GM21717 (cell line): ENCODE measurements at regions not wholly inside any gene's neighbourhood (a gene's known extent, or its start where the extent isn't known, plus 50 kb on each side); places are given as distances from the start of the nearest gene placed in this dataset.
"Not testable (repeated sequence)": the region's sequence is repeated elsewhere in the genome, so short reads cannot be mapped to it uniquely, and the experiment has no call there.

Experiments
- ATAC-seq: cut with Tn5 transposase; IDR thresholded peaks from one replicate; pipeline ENCODE4 v1.9.1; 2021; ENCODE audit warnings: mild to moderate bottlenecking, moderate library complexity; ENCODE audit not compliant: unreplicated experiment

DNA sequence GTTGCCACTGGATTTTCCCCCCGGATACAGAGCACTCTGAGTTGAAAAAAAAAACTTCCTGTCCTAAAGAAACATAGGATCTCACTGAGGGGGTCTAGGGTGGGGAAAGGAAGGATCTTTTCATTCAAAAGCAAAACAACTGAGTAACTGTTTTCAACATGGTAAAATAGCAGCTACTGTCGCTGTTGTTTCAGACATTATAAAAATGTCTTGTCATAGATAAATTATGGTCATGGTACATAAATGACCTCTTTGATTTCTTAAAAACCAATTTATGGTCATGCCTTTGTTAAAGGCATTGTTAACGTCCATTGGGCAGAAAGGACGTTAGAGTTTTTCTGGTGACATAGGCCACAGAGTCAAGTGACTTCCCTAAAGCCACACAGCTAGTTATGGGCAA is 180.4 kb upstream of the DTNBP1 start:
- no peak for ATAC-seq

DNA sequence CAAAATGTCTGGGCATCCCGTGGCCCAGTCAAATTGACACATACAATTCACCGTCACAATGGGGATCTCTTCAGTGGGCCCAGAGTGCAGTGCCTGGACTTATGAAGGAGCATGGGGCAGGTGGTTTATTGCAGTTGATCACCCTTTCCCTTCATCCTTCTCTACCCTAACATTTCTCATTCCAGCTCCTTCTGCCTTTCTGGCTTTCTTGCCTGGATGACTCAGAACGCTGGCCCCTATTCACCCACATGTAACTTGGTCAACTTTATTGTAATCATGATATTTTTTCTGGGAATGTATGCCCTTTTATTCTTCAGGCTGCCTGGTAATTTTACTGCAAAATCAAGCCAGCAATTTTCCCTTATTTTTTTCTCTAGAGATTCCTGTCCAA is 179.9 kb upstream of the DTNBP1 start:
- ATAC-seq = no peak

DNA sequence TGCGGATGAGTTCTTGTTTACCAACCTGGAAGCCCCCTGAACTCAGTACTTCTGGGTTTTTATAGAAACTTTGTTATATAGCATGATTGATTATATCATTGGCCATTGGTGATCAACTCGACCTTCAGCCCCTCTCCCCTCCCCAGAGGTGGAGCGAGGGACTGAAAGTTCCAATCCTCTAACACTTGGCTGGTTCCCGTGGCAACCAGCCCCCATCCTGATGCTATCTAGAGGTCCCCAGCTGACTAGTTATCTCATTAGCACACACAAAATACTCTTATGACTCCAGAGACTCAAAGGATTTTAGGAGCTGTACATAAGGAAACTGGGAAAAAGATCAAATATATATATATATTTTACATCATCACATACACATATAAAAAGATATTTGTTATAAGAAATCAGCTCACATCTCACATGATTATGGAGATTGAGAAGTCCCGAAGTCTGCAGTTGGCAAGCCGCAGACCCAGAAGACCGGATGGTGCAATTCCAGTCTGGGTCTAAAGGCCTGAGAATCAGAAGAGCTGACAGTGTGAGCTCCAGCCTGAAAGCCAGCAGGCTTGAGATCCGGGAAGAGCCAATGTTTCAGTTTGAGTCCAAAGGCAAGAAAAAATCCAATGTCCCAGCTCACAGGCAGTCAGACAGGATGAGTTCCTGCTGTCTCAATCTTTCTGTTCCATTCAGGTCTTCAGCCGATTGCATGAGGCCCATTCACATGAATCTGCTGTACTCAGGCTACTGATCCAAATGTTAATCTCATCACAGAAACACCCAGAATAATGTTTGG is 179.3 kb upstream of the DTNBP1 start:
- ATAC-seq = no peak

DNA sequence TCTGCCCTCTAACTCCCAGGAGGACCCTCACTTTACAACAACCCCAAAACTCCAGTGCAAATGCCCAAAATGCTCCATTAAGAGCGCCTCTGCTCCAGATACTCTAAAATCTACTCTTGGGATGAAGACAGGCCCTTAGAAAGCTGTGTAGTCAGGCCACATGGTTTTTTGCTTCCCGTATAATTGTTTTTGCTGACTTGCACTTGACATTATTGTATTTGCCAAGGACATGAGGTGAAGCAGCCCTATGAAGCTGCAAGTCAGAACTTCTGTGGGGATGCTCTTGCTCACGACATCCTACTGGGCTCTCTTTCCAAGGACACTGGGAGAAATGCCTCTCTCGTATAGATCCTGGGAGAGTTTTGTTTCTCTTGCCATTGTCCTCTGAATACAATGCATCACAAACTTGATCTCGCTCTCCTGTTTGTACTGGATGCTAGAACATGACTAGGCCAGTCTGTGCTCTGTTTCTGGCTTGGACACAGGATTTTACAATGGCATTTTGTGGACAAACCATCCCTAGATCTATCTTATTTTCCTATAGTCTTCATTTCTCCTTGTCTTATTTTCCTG is 177.2 kb upstream of the DTNBP1 start:
- no peak for ATAC-seq

- ATAC-seq = no peak
These were observed 174.4 kb upstream of the DTNBP1 start for GRCh38 chr6:15837205-15837604.

DNA sequence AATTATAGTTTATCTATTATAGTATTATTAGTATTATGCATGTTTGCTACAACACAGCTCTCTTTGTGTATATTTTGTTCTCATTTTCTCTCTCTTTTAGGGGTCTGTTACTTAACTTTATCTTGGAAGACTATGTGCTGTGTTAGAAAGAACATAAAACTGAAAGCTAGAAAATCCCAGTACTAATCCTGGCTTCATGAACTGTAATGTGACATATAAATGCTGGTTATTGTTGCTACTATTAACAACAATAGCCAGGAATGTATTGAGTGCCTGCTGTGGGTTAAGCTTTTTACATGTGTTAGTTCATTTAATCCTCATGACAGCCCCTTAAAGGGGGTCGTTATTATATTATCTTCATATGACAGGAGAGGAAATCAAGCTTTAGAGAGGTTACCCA is 170.0 kb upstream of the DTNBP1 start:
- ATAC-seq = no peak

DNA sequence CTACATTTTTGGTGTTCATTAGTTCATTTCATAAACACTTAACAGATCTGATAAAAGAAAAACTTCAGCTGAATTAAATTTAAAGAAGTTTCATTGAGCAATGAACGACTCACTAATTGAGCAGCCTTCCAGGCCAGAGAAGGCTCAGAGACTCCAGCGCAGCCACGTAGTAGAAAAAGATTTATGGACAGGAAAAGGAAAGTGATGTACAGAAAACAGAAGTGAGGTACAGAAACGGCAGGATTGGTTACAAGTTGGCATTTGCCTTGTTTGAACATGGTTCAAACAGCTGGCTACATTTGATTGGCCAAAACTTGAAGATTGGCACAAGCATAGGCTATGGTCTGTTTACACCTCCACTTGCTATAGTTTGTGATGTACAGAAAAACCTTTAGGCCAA is 166.3 kb upstream of the DTNBP1 start:
- no peak for ATAC-seq

- no peak for ATAC-seq
These were observed 164.8 kb upstream of the DTNBP1 start for GRCh38 chr6:15827496-15828255.

GRCh38 chr6:15826814-15827318 is 164.0 kb upstream of the DTNBP1 start:
- no peak for ATAC-seq

DNA sequence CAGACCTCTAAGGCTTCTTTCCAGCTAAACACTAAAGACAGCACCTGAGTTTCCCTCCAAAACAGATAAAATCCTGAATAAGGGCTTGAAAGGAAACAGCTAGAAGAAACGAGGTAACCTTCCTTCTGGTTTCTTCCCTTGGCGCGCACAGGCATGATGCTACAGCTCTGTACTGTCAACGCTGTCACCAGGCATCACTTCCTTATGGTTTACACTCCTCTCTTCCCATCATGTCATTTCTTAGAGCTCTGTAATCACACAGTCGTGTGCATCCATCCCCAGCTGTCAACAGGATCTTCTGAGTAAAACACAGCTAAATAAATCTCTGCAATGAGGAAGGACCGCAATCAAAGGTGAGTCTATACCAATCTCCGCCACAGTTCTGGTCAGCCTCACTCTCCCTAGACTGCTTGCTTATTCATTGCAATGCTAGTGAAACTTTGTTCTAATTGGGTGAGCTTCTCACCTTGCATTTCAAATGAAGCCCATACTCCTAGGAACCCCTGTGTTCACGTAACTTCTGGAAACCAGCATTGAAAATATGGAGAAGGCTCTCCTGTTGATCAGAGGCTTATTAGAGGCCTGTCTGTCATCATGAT is 162.6 kb upstream of the DTNBP1 start:
- ATAC-seq = no peak

- ATAC-seq = no peak
These were observed 162.0 kb upstream of the DTNBP1 start for GRCh38 chr6:15824811-15825210.

- no peak for ATAC-seq
These were observed 161.1 kb upstream of the DTNBP1 start for GRCh38 chr6:15823838-15824414.

- no peak for ATAC-seq
These were observed 160.0 kb upstream of the DTNBP1 start for GRCh38 chr6:15822835-15823234.

GRCh38 chr6:15819841-15820240 is 157.0 kb upstream of the DTNBP1 start:
- ATAC-seq = no peak

GRCh38 chr6:15819226-15819625 is 156.4 kb upstream of the DTNBP1 start:
- ATAC-seq = no peak

- no peak for ATAC-seq
These were observed 155.7 kb upstream of the DTNBP1 start for GRCh38 chr6:15818491-15818890.

DNA sequence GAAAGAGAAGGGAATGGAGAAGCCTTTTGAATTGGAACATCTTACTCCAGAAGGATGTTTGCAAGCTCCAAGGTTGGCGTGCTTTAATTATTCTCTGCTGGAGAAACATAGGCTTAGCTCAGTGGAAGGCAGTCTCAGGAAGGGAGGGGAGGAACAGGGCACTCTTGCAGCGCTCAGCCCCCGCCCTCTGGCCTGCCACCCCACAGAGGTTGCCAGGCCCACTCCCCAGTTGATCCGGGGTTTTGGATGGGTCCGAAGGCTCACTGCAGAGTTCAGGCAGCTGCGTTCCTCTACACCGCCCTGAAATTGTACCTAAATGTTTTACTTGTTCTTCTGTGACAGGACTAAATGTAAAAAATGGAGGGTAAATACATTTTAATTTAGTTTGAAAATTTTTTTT is 155.2 kb upstream of the DTNBP1 start:
- ATAC-seq = no peak

DNA sequence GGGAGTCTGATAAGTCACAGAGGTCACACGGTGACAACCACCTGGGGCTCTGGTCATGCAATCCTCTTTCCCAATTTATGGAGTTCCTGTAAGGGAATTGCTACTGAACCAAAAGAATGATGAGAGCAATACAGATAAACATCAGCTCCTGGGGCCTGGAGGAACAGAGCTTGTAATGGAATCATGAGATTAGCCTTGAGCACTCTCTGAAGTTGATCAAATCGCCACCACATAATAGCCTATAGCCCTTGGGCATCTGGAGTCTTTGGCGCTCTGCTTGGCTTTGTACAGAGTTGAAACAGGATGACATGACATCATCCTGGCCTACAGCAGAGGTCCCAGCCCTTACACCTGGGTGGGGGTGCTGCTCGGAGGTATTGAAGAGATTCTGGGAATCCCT is 154.3 kb upstream of the DTNBP1 start:
- ATAC-seq = no peak

DNA sequence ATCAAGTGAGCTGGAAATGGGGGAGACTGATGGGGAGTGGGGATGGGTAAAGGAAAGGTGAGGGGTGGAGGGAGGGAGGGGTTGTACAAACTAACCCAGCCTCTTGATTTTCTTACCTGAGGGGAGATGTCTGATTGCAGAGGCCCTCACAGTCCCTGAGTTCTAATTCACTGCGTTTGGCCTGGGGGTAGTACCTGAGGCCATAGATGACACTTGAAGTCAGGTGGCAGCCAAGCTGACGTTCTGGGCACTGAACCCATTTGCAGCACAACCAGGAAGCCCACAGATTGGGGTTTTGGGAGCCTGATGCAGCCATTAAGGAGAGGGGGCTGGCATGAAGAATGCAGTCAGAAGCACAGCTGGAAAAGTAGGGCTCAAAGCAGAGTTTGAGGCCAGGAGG is 153.8 kb upstream of the DTNBP1 start:
- no peak for ATAC-seq

DNA sequence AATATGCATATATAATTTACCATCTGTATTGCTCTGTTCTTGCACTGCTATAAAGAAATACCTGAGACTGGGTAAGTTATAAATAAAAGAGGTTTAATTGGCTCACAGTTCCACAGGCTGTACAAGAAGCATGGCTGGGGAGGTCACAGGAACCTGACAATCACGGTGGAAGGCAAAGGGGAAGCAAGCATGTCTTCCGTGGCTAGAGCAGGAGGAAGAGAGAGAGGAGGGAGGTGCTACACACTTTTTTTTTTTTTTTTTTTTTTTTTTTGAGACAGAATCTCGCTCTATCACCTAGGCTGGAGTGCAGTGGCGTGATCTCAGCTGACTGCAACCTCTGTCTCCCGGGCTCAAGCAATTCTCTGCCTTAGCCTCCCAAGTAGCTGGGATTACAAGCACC is 150.9 kb upstream of the DTNBP1 start:
- ATAC-seq = not testable (repeated sequence)

DNA sequence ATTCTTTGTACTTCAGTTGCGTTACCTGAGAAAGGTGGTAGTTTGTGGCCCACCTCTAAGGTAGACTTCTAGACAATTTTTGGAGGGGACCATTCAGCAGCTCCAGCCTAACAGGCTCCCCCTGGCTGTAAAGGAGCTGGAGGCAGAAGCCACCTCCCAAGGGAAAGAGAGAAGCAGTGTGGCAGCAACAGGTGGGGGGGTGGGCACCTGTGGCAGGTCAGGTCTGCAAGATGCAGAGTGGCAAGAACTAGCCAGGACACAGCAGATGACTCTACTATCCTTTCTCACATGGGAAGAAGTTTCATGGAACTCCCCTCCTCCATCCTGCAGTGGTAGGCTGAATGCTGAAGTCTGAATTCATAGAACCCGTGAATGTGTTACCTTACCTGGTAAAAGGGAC is 148.3 kb upstream of the DTNBP1 start:
- ATAC-seq = no peak
